NCI-H524 (cell line): ENCODE measurements at regions not wholly inside any gene's neighbourhood (a gene's known extent, or its start where the extent isn't known, plus 50 kb on each side); places are given as distances from the start of the nearest gene placed in this dataset.

Source experiments
- DNase-seq, 2 experiments: peaks; one replicate each; lab custom pipeline; 2025; lab: John Stamatoyannopoulos, UW

GRCh38 chr7:46539892-46540483, 618.9 kb upstream of the IGFBP3 start:
- no peak for DNase-seq

- no peak for DNase-seq
These were observed 616.3 kb upstream of the IGFBP3 start for GRCh38 chr7:46537191-46537905.

GRCh38 chr7:46534664-46535588, 613.9 kb upstream of the IGFBP3 start:
- DNase-seq = no peak

- DNase-seq = no peak
These were observed 612.9 kb upstream of the IGFBP3 start for GRCh38 chr7:46533946-46534345.

GRCh38 chr7:46532571-46532970, 611.5 kb upstream of the IGFBP3 start:
- DNase-seq = no peak

- no peak for DNase-seq
These were observed 609.1 kb upstream of the IGFBP3 start for GRCh38 chr7:46530081-46530750.

GRCh38 chr7:46527360-46527759, 606.3 kb upstream of the IGFBP3 start:
- DNase-seq = no peak

GRCh38 chr7:46525876-46526275, 604.8 kb upstream of the IGFBP3 start:
- DNase-seq = no peak

GRCh38 chr7:46524350-46524749, 603.3 kb upstream of the IGFBP3 start:
- DNase-seq = no peak

- DNase-seq = no peak
These were observed 601.4 kb upstream of the IGFBP3 start for GRCh38 chr7:46522354-46522906.

- DNase-seq = no peak
These were observed 597.6 kb upstream of the IGFBP3 start for GRCh38 chr7:46518713-46519112.

GRCh38 chr7:46515844-46516590, 594.9 kb upstream of the IGFBP3 start:
- DNase-seq = no peak

- no peak for DNase-seq
These were observed 592.4 kb upstream of the IGFBP3 start for GRCh38 chr7:46513447-46513848.

- peak in 1 of 2 experiments; percentile 4 for DNase-seq
These were observed 591.9 kb upstream of the IGFBP3 start for GRCh38 chr7:46512891-46513413.

- DNase-seq = no peak
These were observed 590.6 kb upstream of the IGFBP3 start for GRCh38 chr7:46511442-46512215.

- no peak for DNase-seq
These were observed 587.5 kb upstream of the IGFBP3 start for GRCh38 chr7:46508583-46508982.

- DNase-seq = no peak
These were observed 586.5 kb upstream of the IGFBP3 start for GRCh38 chr7:46507560-46507959.

- no peak for DNase-seq
These were observed 573.4 kb upstream of the IGFBP3 start for GRCh38 chr7:46494441-46494840.

GRCh38 chr7:46494028-46494427, 573.0 kb upstream of the IGFBP3 start:
- DNase-seq = no peak

- no peak for DNase-seq
These were observed 572.1 kb upstream of the IGFBP3 start for GRCh38 chr7:46493196-46493595.
